Prostate gland (tissue), 2 donors: ENCODE measurements at regions not wholly inside any gene's neighbourhood (a gene's known extent, or its start where the extent isn't known, plus 50 kb on each side); places are given as distances from the start of the nearest gene placed in this dataset.

ENCODE experiments used
- CTCF ChIP-seq, 4 experiments: fragments of 200-600 bp in 2 of 4; fragments of 450-650 bp in 2 of 4; sonication (generic) in 2 of 4; IDR thresholded peaks; 1 replicate in 3 of 4; 2 replicates in 1 of 4; pipeline ENCODE4 v1.5.1; 2016 to 2019; ENCODE audit warnings: antibody characterized with exemption in 4 of 4, mild to moderate bottlenecking in 2 of 4, moderate library complexity in 2 of 4
- POLR2A ChIP-seq: fragments of 450-650 bp; IDR thresholded peaks from one replicate; pipeline ENCODE4 v1.6.1; 2016; ENCODE audit warnings: antibody characterized with exemption, mild to moderate bottlenecking

- TF ChIP-seq CTCF (IDR thresholded peaks at IDR 0.05) (no peak), POLR2A (no peak)
Measured at GRCh38 chr4:41866799-41867677, 68.2 kb upstream of the TMEM33 start.
